Choroid plexus epithelial cell (primary cell): ENCODE measurements at regions not wholly inside any gene's neighbourhood (a gene's known extent, or its start where the extent isn't known, plus 50 kb on each side); places are given as distances from the start of the nearest gene placed in this dataset.

Source experiments
- DNase-seq: peaks from one replicate; pipeline ENCODE4 v3.0.0-alpha.2; 2010; ENCODE audit warnings: low read depth
- H3K4me3 ChIP-seq: 2 replicates; pipeline ENCODE4 v1.5.1; 2011; ENCODE audit warnings: low read depth, mild to moderate bottlenecking, control low read depth, low read length, moderate library complexity
- CTCF ChIP-seq: conservative IDR thresholded peaks from 2 replicates; pipeline ENCODE4 v1.5.1; 2011; ENCODE audit warnings: low read depth, mild to moderate bottlenecking, control low read depth, inconsistent platforms, low read length, moderate library complexity

GRCh38 chr2:234596696-234597575, 100.1 kb upstream of the ARL4C start:
- DNase-seq: no peak
- H3K4me3 ChIP-seq: no peak overlapping the region
- no peak for TF ChIP-seq CTCF

GRCh38 chr2:234595829-234596228, 98.9 kb upstream of the ARL4C start:
- peak; percentile 32 for DNase-seq
- TF ChIP-seq CTCF: no peak
- no peak overlapping the region for H3K4me3 ChIP-seq

- TF ChIP-seq CTCF: no peak
- H3K4me3 ChIP-seq: no peak overlapping the region
- no peak for DNase-seq
These were observed 97.8 kb upstream of the ARL4C start for GRCh38 chr2:234594715-234595114.

GRCh38 chr2:234593636-234594035, 96.8 kb upstream of the ARL4C start:
- TF ChIP-seq CTCF: no peak
- H3K4me3 ChIP-seq: no peak overlapping the region
- DNase-seq: peak; percentile 44

- TF ChIP-seq CTCF: no peak
- no peak overlapping the region for H3K4me3 ChIP-seq
- DNase-seq: no peak
These were observed 95.7 kb upstream of the ARL4C start for GRCh38 chr2:234592541-234592940.

- DNase-seq: no peak
- H3K4me3 ChIP-seq: no peak overlapping the region
- no peak for TF ChIP-seq CTCF
These were observed 93.2 kb upstream of the ARL4C start for GRCh38 chr2:234590076-234590475.

GRCh38 chr2:234588054-234588430, 91.2 kb upstream of the ARL4C start:
- no peak for TF ChIP-seq CTCF
- DNase-seq: no peak
- no peak overlapping the region for H3K4me3 ChIP-seq
